Coronary artery (tissue), 2 donors: ENCODE measurements at regions not wholly inside any gene's neighbourhood (a gene's known extent, or its start where the extent isn't known, plus 50 kb on each side); places are given as distances from the start of the nearest gene placed in this dataset.

Experiments
- DNase-seq: peaks from one replicate; pipeline ENCODE4 v3.0.0-alpha.2; 2017; ENCODE audit warnings: low spot score
- H3K27ac ChIP-seq, 2 donors: fragments of 200-600 bp; sonication (generic); one replicate each; pipeline ENCODE4 v1.5.1; 2016 to 2019
- H3K4me3 ChIP-seq: fragments of 200-600 bp; sonication (generic); 2 replicates; pipeline ENCODE4 v1.5.1; 2016; ENCODE audit warnings: mild to moderate bottlenecking, moderate library complexity
- CTCF ChIP-seq: fragments of 200-600 bp; sonication (generic); IDR thresholded peaks from one replicate; pipeline ENCODE4 v1.5.1; 2019; ENCODE audit warnings: antibody characterized with exemption

- Histone ChIP-seq H3K4me3 (no peak overlapping the region), H3K27ac (no peak overlapping the region)
- no peak for TF ChIP-seq CTCF
- DNase-seq, result no peak
Observed at GRCh38 chr5:5981562-5981961, 396.8 kb downstream of the MED10 start.

GRCh38 chr5:5980538-5980895 lies 397.8 kb downstream of the MED10 start:
- H3K27ac ChIP-seq, result no peak overlapping the region
- no peak for DNase-seq
- TF ChIP-seq CTCF, result no peak
- H3K4me3 ChIP-seq, result no peak overlapping the region

GRCh38 chr5:5979761-5980537 lies 398.4 kb downstream of the MED10 start:
- TF ChIP-seq CTCF, result no peak
- H3K27ac ChIP-seq, result no peak overlapping the region
- DNase-seq, result no peak
- no peak overlapping the region for H3K4me3 ChIP-seq

- no peak for DNase-seq
- TF ChIP-seq CTCF, result no peak
- no peak overlapping the region for H3K4me3 ChIP-seq
- no peak overlapping the region for H3K27ac ChIP-seq
Observed at GRCh38 chr5:5979377-5979760, 399.0 kb downstream of the MED10 start.

- no peak for TF ChIP-seq CTCF
- DNase-seq, result no peak
- no peak overlapping the region for H3K4me3 ChIP-seq
- H3K27ac ChIP-seq, result no peak overlapping the region
Observed at GRCh38 chr5:5978501-5979376, 399.6 kb downstream of the MED10 start.

GRCh38 chr5:5971203-5971602 lies 407.1 kb downstream of the MED10 start:
- no peak overlapping the region for H3K27ac ChIP-seq
- no peak for DNase-seq
- TF ChIP-seq CTCF, result no peak
- H3K4me3 ChIP-seq, result no peak overlapping the region
